22Rv1 (cell line): ENCODE measurements at regions not wholly inside any gene's neighbourhood (a gene's known extent, or its start where the extent isn't known, plus 50 kb on each side); places are given as distances from the start of the nearest gene placed in this dataset.

ENCODE experiments used
- H3K27ac ChIP-seq: fragments of 450-650 bp; 2 replicates; pipeline ENCODE4 v1.5.1; 2017
- ZFX ChIP-seq: fragments of 450-650 bp; IDR thresholded peaks from 2 replicates; pipeline ENCODE4 v1.6.1; 2017; ENCODE audit warnings: antibody characterized with exemption, borderline replicate concordance
- TF ChIP-seq, protein P1 (sequence below): fragments of 450-650 bp; IDR thresholded peaks from 2 replicates; pipeline ENCODE4 v1.5.1; 2017; ENCODE audit warnings: mild to moderate bottlenecking

DNA sequence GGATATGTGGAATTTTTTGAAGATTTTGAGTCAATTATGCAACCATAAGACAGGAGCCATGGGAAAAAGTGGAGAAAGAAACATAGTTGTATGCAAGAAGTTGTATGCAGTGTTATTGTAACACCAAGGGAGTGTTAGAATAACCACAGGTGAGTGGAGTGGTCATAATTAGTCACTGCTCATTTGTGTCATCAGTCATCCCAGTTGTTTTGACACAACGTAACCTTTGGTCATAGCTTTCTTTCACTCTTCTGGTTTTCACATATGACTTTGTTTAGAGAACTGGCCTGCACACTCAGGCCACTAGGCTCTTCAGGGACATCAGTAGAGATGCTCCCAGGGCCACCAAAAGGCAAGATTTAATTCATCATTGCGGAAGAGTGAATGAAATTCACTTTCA is 158.7 kb upstream of the HMHB1 start:
- no peak overlapping the region for H3K27ac ChIP-seq
- TF ChIP-seq, protein P1, sequence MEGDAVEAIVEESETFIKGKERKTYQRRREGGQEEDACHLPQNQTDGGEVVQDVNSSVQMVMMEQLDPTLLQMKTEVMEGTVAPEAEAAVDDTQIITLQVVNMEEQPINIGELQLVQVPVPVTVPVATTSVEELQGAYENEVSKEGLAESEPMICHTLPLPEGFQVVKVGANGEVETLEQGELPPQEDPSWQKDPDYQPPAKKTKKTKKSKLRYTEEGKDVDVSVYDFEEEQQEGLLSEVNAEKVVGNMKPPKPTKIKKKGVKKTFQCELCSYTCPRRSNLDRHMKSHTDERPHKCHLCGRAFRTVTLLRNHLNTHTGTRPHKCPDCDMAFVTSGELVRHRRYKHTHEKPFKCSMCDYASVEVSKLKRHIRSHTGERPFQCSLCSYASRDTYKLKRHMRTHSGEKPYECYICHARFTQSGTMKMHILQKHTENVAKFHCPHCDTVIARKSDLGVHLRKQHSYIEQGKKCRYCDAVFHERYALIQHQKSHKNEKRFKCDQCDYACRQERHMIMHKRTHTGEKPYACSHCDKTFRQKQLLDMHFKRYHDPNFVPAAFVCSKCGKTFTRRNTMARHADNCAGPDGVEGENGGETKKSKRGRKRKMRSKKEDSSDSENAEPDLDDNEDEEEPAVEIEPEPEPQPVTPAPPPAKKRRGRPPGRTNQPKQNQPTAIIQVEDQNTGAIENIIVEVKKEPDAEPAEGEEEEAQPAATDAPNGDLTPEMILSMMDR, result no peak
- no peak for TF ChIP-seq ZFX

DNA sequence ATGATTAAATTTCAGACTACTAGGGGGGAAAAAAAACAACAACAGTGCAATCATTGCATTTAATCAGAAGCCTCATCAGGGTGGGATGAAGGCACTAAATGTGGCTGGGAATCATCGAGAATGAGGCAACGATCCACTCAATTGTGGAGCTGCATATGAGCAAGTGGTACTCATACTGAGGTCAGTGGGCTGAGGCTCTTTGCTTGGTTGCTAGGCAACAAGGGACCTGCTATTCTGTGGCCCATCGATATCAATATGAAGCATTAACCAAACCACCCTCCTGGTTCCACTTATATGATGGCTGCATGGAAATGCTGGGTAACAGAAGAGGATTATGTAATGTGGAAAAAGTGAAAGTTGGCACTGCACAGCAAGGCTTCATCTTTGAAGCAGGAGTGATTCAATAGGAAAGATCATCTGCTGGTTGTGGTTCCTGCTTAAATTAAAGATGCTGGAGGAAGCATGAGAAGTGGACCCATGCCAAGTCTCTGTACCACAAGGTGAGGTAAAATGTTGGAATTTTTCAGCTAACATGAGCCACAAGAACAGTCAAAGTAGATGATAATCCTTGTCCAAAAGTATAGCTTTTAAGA is 159.8 kb upstream of the HMHB1 start:
- H3K27ac ChIP-seq, result no peak overlapping the region
- TF ChIP-seq, protein P1, result no peak
- TF ChIP-seq ZFX, result no peak

DNA sequence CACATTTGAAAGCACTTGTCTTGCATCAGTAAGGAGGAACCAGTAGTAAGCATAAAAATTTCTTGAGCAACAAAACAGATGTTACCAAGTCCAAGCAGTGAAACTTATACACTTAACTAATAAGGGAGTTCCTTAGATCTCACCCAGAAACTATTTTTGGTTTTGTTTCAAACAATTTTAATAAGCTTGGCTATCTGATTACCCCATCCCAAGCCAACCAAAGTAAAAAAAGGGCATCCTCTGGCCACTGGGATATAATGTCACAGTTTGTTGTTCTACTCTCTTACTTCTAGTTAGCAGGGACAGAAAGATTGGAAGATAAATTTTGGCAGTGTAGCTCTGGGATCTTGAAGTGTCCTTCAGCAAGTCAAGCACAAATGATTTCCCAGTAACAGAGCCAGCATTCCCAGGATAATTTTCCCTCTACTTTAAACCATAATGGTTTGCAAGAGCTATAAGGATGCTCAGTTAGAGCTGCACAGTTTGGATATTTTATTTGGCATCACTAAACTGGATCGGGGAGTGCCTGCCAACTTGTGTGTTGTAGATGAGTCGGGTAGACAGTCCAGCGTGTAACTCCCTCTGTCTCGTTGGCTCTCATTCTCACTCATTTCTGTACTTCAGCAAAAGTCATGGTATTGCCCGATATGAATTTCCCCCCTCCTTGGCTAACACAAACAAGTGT is 161.9 kb upstream of the HMHB1 start:
- no peak overlapping the region for H3K27ac ChIP-seq
- TF ChIP-seq, protein P1, result no peak
- TF ChIP-seq ZFX, result no peak

DNA sequence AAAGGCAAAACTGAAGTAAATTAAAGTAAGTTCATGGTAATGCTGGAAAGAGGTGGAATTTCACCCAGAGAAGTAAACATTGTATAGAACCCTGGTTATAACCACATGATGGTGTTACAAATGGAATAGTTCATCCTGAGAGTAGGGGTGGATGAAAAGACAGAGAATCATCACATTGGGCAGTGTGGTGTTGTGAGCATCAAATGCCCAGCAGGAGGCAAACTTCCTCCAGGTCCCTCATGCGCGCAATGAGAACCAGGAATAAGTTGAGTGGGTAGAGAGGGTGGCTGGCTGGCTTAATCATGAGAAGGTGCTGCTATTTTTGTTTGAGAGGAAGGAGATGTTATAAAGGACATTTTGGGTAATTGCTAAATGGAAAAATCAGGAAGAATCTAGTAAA is 163.3 kb upstream of the HMHB1 start:
- TF ChIP-seq ZFX, result no peak
- TF ChIP-seq, protein P1, result peak; percentile 40; the same call in 1 of the 2 replicates
- no peak overlapping the region for H3K27ac ChIP-seq

DNA sequence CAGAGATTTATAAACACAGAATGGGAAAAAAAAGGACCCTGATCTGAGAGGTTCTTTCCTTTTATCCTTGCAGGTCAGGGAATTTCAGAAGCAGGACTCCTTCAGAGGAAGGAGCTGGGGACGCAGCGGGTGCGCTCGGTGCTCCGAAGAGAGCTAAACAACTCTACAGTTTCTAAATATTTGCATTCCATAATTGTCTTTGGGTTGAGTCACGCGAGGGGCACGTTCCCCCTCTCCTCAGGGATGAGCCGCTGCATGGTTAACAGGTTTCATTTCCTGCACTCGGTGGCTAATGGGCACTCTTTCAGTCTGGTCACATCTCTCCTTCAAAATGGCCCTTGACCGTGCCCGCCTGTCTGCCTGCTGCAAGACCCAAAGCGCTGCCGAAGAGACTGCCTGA is 165.0 kb upstream of the HMHB1 start:
- H3K27ac ChIP-seq, result no peak overlapping the region
- TF ChIP-seq, protein P1, result no peak
- no peak for TF ChIP-seq ZFX

DNA sequence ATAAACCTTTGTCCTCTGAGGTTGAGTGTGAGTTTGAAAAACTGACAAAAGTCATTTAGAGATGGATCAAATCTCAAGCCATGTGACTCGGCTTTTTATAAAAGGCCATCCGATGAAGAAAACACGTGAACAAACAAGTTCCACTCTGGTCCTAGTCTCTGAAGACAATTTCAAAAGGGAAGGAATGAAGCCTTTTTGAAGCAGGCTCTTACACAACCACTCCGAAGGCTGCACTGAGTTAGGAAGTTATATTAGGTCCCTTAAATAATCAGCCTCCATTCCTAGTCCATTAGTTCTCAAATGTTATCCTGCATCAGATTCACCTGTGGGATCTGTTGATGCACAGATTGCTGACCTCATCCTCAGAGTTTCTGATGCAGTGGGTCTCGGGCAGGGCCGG is 166.6 kb upstream of the HMHB1 start:
- TF ChIP-seq, protein P1, result no peak
- TF ChIP-seq ZFX, result no peak
- no peak overlapping the region for H3K27ac ChIP-seq

DNA sequence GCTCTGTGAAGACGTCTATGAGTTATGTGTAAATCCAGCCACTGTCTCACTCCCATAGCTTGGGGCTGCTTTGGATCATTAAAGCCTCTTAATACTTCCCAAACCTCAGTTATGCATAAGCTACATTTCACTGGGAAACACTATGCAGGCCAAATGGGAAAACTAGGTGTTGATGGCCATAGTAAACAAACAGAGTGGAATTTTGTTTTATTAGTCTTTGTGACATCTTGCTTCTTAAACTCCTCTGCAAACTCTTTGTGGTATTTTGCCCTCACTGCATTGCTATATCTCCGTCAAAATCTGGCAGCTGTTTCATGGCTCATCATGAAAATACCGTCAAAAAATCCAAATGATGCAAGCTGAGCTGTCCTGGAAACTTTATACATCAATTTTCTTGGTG is 167.2 kb upstream of the HMHB1 start:
- H3K27ac ChIP-seq, result no peak overlapping the region
- no peak for TF ChIP-seq ZFX
- TF ChIP-seq, protein P1, result no peak
